H1 (cell line): ENCODE measurements at regions not wholly inside any gene's neighbourhood (a gene's known extent, or its start where the extent isn't known, plus 50 kb on each side); places are given as distances from the start of the nearest gene placed in this dataset.

Experiments
- CTCF ChIA-PET: fragments of 300-600 bp; sonication (Branson Sonifier 250); formaldehyde crosslinking; loops from one replicate; lab custom pipeline; 2021; ENCODE audit not compliant: partially characterized antibody; lab: Charles Lee
- POLR2A ChIA-PET: fragments of 300-600 bp; sonication (Branson Sonifier 250); formaldehyde crosslinking; loops from one replicate; lab custom pipeline; 2021; ENCODE audit warnings: inconsistent platforms; ENCODE audit not compliant: partially characterized antibody; lab: Charles Lee
- DNase-seq, 2 experiments: peaks; one replicate each; pipeline versions ENCODE4 v3.0.0 to v3.0.0-alpha.2; 2010 to 2022; ENCODE audit warnings: low spot score in 2 of 2, low read depth in 1 of 2, mixed read lengths in 1 of 2
- FAIRE-seq: peaks from 2 replicates; lab custom pipeline; 2011; peaks lifted over from hg19 to GRCh38; lab: Jason Lieb, UNC
- H2AFZ ChIP-seq: 2 replicates; pipeline ENCODE4 v1.8.1; 2012; ENCODE audit warnings: low read length, inconsistent platforms
- H2AK5ac ChIP-seq: 2 replicates; pipeline ENCODE4 v1.6.1; 2013; ENCODE audit warnings: low read depth, low read length
- H2BK120ac ChIP-seq: replicated peaks from 2 replicates; pipeline ENCODE3; 2013; ENCODE audit warnings: low read depth, low read length, inconsistent platforms
- H2BK12ac ChIP-seq: 2 replicates; pipeline ENCODE4 v1.6.1; 2013; ENCODE audit warnings: low read depth, low read length
- H2BK15ac ChIP-seq: 2 replicates; pipeline ENCODE4 v1.6.1; 2013; ENCODE audit warnings: low read length
- H2BK20ac ChIP-seq: 2 replicates; pipeline ENCODE4 v1.6.1; 2013; ENCODE audit warnings: low read length
- H2BK5ac ChIP-seq: 2 replicates; pipeline ENCODE4 v1.6.1; 2013; ENCODE audit warnings: low read depth, low read length
- H3K14ac ChIP-seq: 2 replicates; pipeline ENCODE4 v1.6.1; 2013; ENCODE audit warnings: inconsistent platforms; ENCODE audit not compliant: insufficient read length
- H3K18ac ChIP-seq: 2 replicates; pipeline ENCODE4 v1.6.1; 2013; ENCODE audit warnings: low read length; ENCODE audit errors: extremely low read depth
- H3K23ac ChIP-seq: 2 replicates; pipeline ENCODE4 v1.6.1; 2013; ENCODE audit warnings: inconsistent platforms; ENCODE audit not compliant: insufficient read length
- H3K23me2 ChIP-seq: 2 replicates; pipeline ENCODE4 v1.6.1; 2013; ENCODE audit warnings: low read depth, low read length
- H3K27ac ChIP-seq: 2 replicates; pipeline ENCODE4 v1.6.1; 2011; ENCODE audit warnings: low read depth, low read length, inconsistent platforms
- H3K27me3 ChIP-seq, 4 experiments: replicated peaks in 1 of 4; 1 replicate in 1 of 4; 2 replicates in 3 of 4; pipeline versions ENCODE4 v1.6.1 to v1.8.1; 2011 to 2013; ENCODE audit warnings: low read length in 3 of 4, mild to moderate bottlenecking in 3 of 4, inconsistent platforms in 2 of 4, mixed read lengths in 2 of 4, moderate library complexity in 1 of 4; ENCODE audit not compliant: control insufficient read depth in 3 of 4, insufficient read depth in 3 of 4; ENCODE audit errors: extremely low read depth in 1 of 4
- H3K36me3 ChIP-seq, 4 experiments: 2 replicates each; pipeline versions ENCODE4 v1.6.1 to v1.8.1; 2011 to 2013; ENCODE audit warnings: mild to moderate bottlenecking in 4 of 4, low read length in 3 of 4, moderate library complexity in 2 of 4, control low read depth in 1 of 4, inconsistent platforms in 1 of 4; ENCODE audit not compliant: insufficient read depth in 4 of 4, control insufficient read depth in 2 of 4
- H3K4ac ChIP-seq: replicated peaks from 2 replicates; pipeline ENCODE3; 2013; ENCODE audit warnings: low read length, low read depth, mixed read lengths, inconsistent platforms; ENCODE audit not compliant: insufficient read length
- H3K4me1 ChIP-seq, 4 experiments: replicated peaks in 1 of 4; 1 replicate in 1 of 4; 2 replicates in 3 of 4; pipeline versions ENCODE4 v1.6.1 to v1.8.1; 2011 to 2013; ENCODE audit warnings: low read length in 3 of 4, inconsistent platforms in 2 of 4, mixed read lengths in 1 of 4; ENCODE audit not compliant: insufficient read depth in 4 of 4, control insufficient read depth in 3 of 4
- H3K4me2 ChIP-seq, 2 experiments: 2 replicates each; pipeline versions ENCODE4 v1.6.1 to v1.8.1; 2011 to 2013; ENCODE audit warnings: low read depth in 2 of 2, low read length in 2 of 2, control low read depth in 1 of 2, inconsistent platforms in 1 of 2, mild to moderate bottlenecking in 1 of 2; ENCODE audit not compliant: insufficient read depth in 1 of 2
- H3K4me3 ChIP-seq, 4 experiments: fragments of 200-600, 300-600 bp in 1 of 4; sonication (generic), shearing (Covaris generic), sonication (Bioruptor Twin) in 1 of 4; 2 replicates each; pipeline versions ENCODE4 v1.5.1 to v1.8.1; 2011 to 2016; ENCODE audit warnings: low read length in 4 of 4, low read depth in 3 of 4, control low read depth in 2 of 4, inconsistent platforms in 2 of 4, mild to moderate bottlenecking in 2 of 4, mixed read lengths in 1 of 4, moderate library complexity in 1 of 4; ENCODE audit not compliant: insufficient read depth in 2 of 4; ENCODE audit errors: extremely low read depth in 1 of 4
- H3K56ac ChIP-seq: replicated peaks from 2 replicates; pipeline ENCODE3; 2013; ENCODE audit warnings: low read depth, mild to moderate bottlenecking, mixed read lengths, low read length, inconsistent platforms; ENCODE audit not compliant: insufficient read length
- H3K79me1 ChIP-seq: 2 replicates; pipeline ENCODE4 v1.6.1; 2013; ENCODE audit warnings: low read depth, low read length, control low read depth
- H3K79me2 ChIP-seq, 2 experiments: 2 replicates each; pipeline versions ENCODE4 v1.6.1 to v1.8.1; 2012 to 2013; ENCODE audit warnings: low read length in 2 of 2, mild to moderate bottlenecking in 2 of 2, inconsistent platforms in 1 of 2; ENCODE audit not compliant: insufficient read depth in 2 of 2, control insufficient read depth in 1 of 2
- H3K9ac ChIP-seq, 4 experiments: replicated peaks in 1 of 4; 1 replicate in 1 of 4; 2 replicates in 3 of 4; pipeline versions ENCODE4 v1.6.1 to v1.8.1; 2011 to 2013; ENCODE audit warnings: low read depth in 3 of 4, low read length in 3 of 4, control low read depth in 2 of 4, mild to moderate bottlenecking in 2 of 4, moderate library complexity in 2 of 4, inconsistent platforms in 1 of 4; ENCODE audit errors: extremely low read depth in 1 of 4
- H3K9me3 ChIP-seq, 2 experiments: 2 replicates each; pipeline versions ENCODE4 v1.6.1 to v1.8.1; 2012 to 2013; ENCODE audit warnings: mild to moderate bottlenecking in 2 of 2, moderate library complexity in 2 of 2, control low read depth in 1 of 2, inconsistent platforms in 1 of 2, low read depth in 1 of 2, low read length in 1 of 2, mixed read lengths in 1 of 2; ENCODE audit not compliant: insufficient read depth in 2 of 2
- H4K20me1 ChIP-seq, 2 experiments: replicated peaks in 1 of 2; 2 replicates each; pipeline versions ENCODE3 to v1.8.1; 2011 to 2013; ENCODE audit warnings: inconsistent platforms in 2 of 2, low read length in 2 of 2, mild to moderate bottlenecking in 1 of 2; ENCODE audit not compliant: insufficient read depth in 2 of 2, control insufficient read depth in 1 of 2
- H4K5ac ChIP-seq: 2 replicates; pipeline ENCODE4 v1.6.1; 2013; ENCODE audit warnings: low read length, low read depth, mixed read lengths, inconsistent platforms; ENCODE audit not compliant: insufficient read length
- H4K8ac ChIP-seq: 2 replicates; pipeline ENCODE4 v1.8.0; 2013; ENCODE audit warnings: mild to moderate bottlenecking, moderate library complexity, low read length, inconsistent platforms; ENCODE audit not compliant: insufficient read depth; ENCODE audit errors: extremely low read depth
- H4K91ac ChIP-seq: replicated peaks from 2 replicates; pipeline ENCODE3; 2013; ENCODE audit warnings: low read length, mixed read lengths, inconsistent platforms; ENCODE audit not compliant: insufficient read length
- CTBP2 ChIP-seq: IDR thresholded peaks from 2 replicates; pipeline ENCODE4 v1.7.0; 2011; ENCODE audit warnings: borderline replicate concordance, mild to moderate bottlenecking, moderate library complexity, mixed read lengths, low read length; ENCODE audit not compliant: insufficient read depth, insufficient read length
- WGBS, 2 experiments: shearing (Covaris generic) in 1 of 2; methylation state at CpG; one replicate each; pipeline versions ENCODE4 v1.1.6 to v1.1.7; 2013 to 2015; ENCODE audit warnings: low lambda C conversion rate in 2 of 2, mixed read lengths in 2 of 2, inconsistent platforms in 1 of 2, low coverage in 1 of 2, missing lambda C conversion rate in 1 of 2; ENCODE audit not compliant: insufficient replicate concordance in 2 of 2, insufficient coverage in 1 of 2, insufficient read length in 1 of 2; ENCODE audit errors: extremely low coverage in 1 of 2, missing lambda C conversion rate in 1 of 2; 5-methylcytosine and 5-hydroxymethylcytosine counted together

DNA sequence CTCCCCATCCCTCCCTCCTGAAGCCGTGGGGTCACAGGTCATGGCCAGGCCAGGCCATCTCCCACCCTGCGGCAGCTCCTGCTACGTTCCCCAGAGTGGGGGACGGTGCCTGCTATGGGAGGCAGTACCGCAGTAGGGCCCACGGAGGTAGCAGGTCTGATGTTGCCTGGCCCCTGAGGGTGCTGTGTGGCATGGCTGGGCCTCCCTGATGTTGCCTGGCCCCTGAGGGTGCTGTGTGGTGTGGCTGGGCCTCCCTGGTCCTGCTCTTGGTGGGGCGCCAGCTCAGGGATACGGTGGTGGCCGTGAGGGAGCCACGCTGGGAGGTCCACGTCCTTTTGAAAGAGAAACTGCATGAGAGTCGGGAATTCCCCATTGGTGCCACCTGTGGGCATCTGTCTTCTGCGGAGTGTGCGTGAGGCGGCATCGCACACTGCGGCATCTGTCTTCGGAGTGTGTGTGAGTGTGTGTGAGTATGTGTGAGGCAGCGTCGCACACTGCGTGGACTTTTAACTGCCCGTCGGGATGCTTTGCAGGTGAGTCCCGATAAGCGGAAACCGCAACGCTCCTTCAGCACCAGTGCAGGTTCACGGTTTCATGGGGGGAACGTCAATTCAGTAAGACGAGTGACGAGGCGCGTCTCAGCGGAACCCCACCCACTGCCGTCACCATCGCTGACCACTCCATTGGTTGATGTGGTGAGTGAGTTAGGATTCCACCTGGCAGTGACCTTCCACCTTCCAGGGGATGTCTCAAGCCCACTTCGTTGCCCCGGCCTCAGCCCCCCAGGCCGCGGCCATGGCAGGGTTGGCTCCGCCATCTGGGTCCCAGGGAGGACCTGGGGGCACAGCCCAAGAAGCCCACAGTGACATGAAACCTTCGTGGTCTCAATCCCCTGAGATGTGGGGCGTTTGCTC, 51.2 kb upstream of the CFAP46 start:
- DNase-seq, result no peak
- H3K18ac ChIP-seq, result no peak overlapping the region
- H2AK5ac ChIP-seq, result no peak overlapping the region
- H3K23me2 ChIP-seq, result no peaks in the 10 kb centered on the region
- H3K4me2 ChIP-seq, result no peak overlapping the region
- no peak overlapping the region for H3K27ac ChIP-seq
- ChIA-PET CTCF (interaction anchor here (0.8 to 1.3 kb wide), 3 partner anchors 13 to 56 kb away, joined by 3 to 5 read pairs (median 3); no protein-coding TSS in a partner anchor), POLR2A (no interaction called here)
- WGBS, 2 experiments, result 93% methylated on average over 43 of the region's 43 CpGs; no CpG with 5 or more reads in 1 of the 2 experiments
- no peak overlapping the region for H3K56ac ChIP-seq
- no peaks in the 10 kb centered on the region for H3K9me3 ChIP-seq
- H3K4me3 ChIP-seq, result no peak overlapping the region
- H2BK12ac ChIP-seq, result no peak overlapping the region
- H4K20me1 ChIP-seq, result peaks cover 0 to 1% of the 10 kb centered on the region in 2 experiments
- no peak overlapping the region for H3K23ac ChIP-seq
- H4K8ac ChIP-seq, result no peak overlapping the region; the same call in 1 of the 2 replicates
- 0 out of 2 replicates have a peak overlapping the region, but pooled peaks have one; percentile 61 for H2BK15ac ChIP-seq
- no peak overlapping the region for H2BK5ac ChIP-seq
- H4K5ac ChIP-seq, result no peak overlapping the region
- TF ChIP-seq CTBP2, result no peak
- no peaks in the 10 kb centered on the region for H3K79me2 ChIP-seq
- no peak overlapping the region for H3K14ac ChIP-seq
- no peak overlapping the region for H2BK20ac ChIP-seq
- no peak for FAIRE-seq
- no peak overlapping the region for H2BK120ac ChIP-seq
- no peak overlapping the region for H3K4ac ChIP-seq
- no peak overlapping the region for H2AFZ ChIP-seq
- no peaks in the 10 kb centered on the region for H3K27me3 ChIP-seq
- H3K4me1 ChIP-seq, result no peaks in the 10 kb centered on the region
- H3K79me1 ChIP-seq, result no peaks in the 10 kb centered on the region
- no peaks in the 10 kb centered on the region for H3K36me3 ChIP-seq
- H3K9ac ChIP-seq, result no peak overlapping the region
- no peak overlapping the region for H4K91ac ChIP-seq
